ENCODE measurements at regions not wholly inside any gene's neighbourhood (a gene's known extent, or its start where the extent isn't known, plus 50 kb on each side); places are given as distances from the start of the nearest gene placed in this dataset.

DNA sequence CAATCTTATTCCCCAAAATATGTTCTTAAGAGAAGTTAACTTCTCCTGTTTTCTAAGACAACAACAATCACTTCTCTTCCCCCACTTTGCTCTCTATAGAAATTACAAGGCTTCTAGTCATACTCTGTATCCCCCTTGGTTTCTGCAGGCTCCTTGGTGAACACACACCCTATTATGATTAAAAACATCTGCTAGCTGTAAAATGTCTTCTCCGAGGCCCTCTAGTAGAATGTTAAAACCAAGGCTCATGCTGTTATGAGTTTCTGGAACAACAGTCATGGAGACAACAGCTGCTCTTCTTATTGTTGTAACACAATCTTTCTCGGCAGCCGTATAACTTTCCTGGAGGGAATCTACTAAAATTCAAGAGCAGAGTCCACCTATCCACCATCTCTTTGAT lies 397.5 kb upstream of the CCDC196 start:
- no peak for TF ChIP-seq POLR2AphosphoS5 (IDR thresholded peaks at IDR 0.05)
- TF ChIP-seq, protein P1, sequence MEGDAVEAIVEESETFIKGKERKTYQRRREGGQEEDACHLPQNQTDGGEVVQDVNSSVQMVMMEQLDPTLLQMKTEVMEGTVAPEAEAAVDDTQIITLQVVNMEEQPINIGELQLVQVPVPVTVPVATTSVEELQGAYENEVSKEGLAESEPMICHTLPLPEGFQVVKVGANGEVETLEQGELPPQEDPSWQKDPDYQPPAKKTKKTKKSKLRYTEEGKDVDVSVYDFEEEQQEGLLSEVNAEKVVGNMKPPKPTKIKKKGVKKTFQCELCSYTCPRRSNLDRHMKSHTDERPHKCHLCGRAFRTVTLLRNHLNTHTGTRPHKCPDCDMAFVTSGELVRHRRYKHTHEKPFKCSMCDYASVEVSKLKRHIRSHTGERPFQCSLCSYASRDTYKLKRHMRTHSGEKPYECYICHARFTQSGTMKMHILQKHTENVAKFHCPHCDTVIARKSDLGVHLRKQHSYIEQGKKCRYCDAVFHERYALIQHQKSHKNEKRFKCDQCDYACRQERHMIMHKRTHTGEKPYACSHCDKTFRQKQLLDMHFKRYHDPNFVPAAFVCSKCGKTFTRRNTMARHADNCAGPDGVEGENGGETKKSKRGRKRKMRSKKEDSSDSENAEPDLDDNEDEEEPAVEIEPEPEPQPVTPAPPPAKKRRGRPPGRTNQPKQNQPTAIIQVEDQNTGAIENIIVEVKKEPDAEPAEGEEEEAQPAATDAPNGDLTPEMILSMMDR (IDR thresholded peaks at IDR 0.05): no peak
- no peak for TF ChIP-seq POLR2A (IDR thresholded peaks at IDR 0.05)
